Naive B cell (primary cell): ENCODE measurements at regions not wholly inside any gene's neighbourhood (a gene's known extent, or its start where the extent isn't known, plus 50 kb on each side); places are given as distances from the start of the nearest gene placed in this dataset.

Experiments
- ATAC-seq, 2 donors: fragments of 150-1000 bp; cut with Tn5 transposase; 2 replicates each; pipeline ENCODE4 v1.10.0; 2021; ENCODE audit warnings: low read depth in 2 of 2, mild to moderate bottlenecking in 2 of 2, moderate library complexity in 2 of 2
- DNase-seq: peaks from one replicate; pipeline ENCODE4 v3.0.0; 2022
- H3K27ac Mint-ChIP-seq, 6 donors: one replicate each; pipeline ENCODE4 v1.8.0; 2020 to 2022; ENCODE audit warnings: mild to moderate bottlenecking in 6 of 6, mixed read lengths in 6 of 6, moderate library complexity in 5 of 6, inconsistent platforms in 2 of 6
- H3K27me3 Mint-ChIP-seq, 3 donors: one replicate each; pipeline ENCODE4 v1.8.0; 2021 to 2022; ENCODE audit warnings: mixed read lengths in 3 of 3, mild to moderate bottlenecking in 1 of 3
- H3K36me3 Mint-ChIP-seq, 2 donors: one replicate each; pipeline ENCODE4 v1.8.0; 2020 to 2022; ENCODE audit warnings: mixed read lengths in 2 of 2, inconsistent platforms in 1 of 2, mild to moderate bottlenecking in 1 of 2
- H3K4me1 Mint-ChIP-seq, 3 donors: one replicate each; pipeline ENCODE4 v1.8.0; 2020 to 2022; ENCODE audit warnings: mixed read lengths in 3 of 3, inconsistent platforms in 1 of 3, mild to moderate bottlenecking in 1 of 3, moderate library complexity in 1 of 3
- H3K4me3 Mint-ChIP-seq, 8 donors: one replicate each; pipeline ENCODE4 v1.8.0; 2020 to 2022; ENCODE audit warnings: mild to moderate bottlenecking in 8 of 8, mixed read lengths in 8 of 8, moderate library complexity in 8 of 8, inconsistent platforms in 2 of 8
- H3K9me3 Mint-ChIP-seq, 7 donors: one replicate each; pipeline ENCODE4 v1.8.0; 2020 to 2022; ENCODE audit warnings: mixed read lengths in 7 of 7, mild to moderate bottlenecking in 5 of 7, inconsistent platforms in 2 of 7, moderate library complexity in 1 of 7

DNA sequence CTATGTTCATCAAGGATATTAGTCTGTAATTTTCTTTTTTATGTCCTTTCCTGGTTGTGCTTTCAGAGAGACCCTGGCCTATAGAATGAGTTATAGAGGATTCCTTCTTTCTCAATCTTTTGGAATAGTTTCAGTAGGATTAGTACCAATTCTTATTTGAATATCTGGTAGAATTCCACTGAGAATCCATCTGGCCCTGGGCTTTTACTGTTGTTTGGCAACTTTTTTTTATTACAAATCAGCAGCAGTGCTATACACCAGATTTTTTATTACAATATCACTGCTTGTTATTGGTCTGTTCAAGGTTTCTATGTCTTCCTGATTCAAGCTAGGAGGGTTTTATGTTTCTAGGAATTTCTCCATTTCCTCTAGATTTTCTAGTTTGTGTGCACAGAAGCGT, 50.0 kb upstream of the NRSN1 start:
- Mint-ChIP-seq H3K27me3 (peaks cover 0 to 8% (median 0%) of the 10 kb centered on the region in 3 donors), H3K36me3 (peaks cover 0 to 5% of the 10 kb centered on the region in 2 donors), H3K9me3 (peaks cover 0 to 8% (median 3%) of the 10 kb centered on the region in 7 donors), H3K4me3 (no peak overlapping the region), H3K27ac (no peak overlapping the region), H3K4me1 (no peaks in the 10 kb centered on the region)
- no peak for ATAC-seq
- no peak for DNase-seq
